GM23248 (cell line): ENCODE measurements at regions not wholly inside any gene's neighbourhood (a gene's known extent, or its start where the extent isn't known, plus 50 kb on each side); places are given as distances from the start of the nearest gene placed in this dataset.
A peak's percentile ranks its signal among the peaks of the same experiment; 100 is the strongest.

Source experiments
- DNase-seq: peaks from one replicate; pipeline ENCODE4 v3.0.0-alpha.2; 2015
- H2AFZ ChIP-seq: fragments of 200-600 bp; sonication (generic); 2 replicates; pipeline ENCODE4 v1.6.1; 2016; ENCODE audit warnings: antibody characterized with exemption
- H3F3A ChIP-seq: fragments of 200-600 bp; sonication (generic); 2 replicates; pipeline ENCODE4 v1.6.1; 2016; ENCODE audit warnings: mild to moderate bottlenecking, antibody characterized with exemption, mixed run types; ENCODE audit not compliant: insufficient read depth
- H3K27ac ChIP-seq: fragments of 200-600 bp; sonication (generic); 2 replicates; pipeline ENCODE4 v1.5.1; 2016; ENCODE audit warnings: mild to moderate bottlenecking
- H3K27me3 ChIP-seq: fragments of 200-600 bp; sonication (generic); replicated peaks from 2 replicates; pipeline ENCODE4 v1.6.1; 2016; ENCODE audit warnings: mild to moderate bottlenecking; ENCODE audit not compliant: insufficient read depth
- H3K36me3 ChIP-seq: fragments of 200-600 bp; sonication (generic); 2 replicates; pipeline ENCODE4 v1.6.1; 2016; ENCODE audit warnings: low read depth, mild to moderate bottlenecking
- H3K4me1 ChIP-seq: fragments of 200-600 bp; sonication (generic); 2 replicates; pipeline ENCODE4 v1.6.1; 2016; ENCODE audit warnings: mild to moderate bottlenecking; ENCODE audit not compliant: insufficient read depth
- H3K4me2 ChIP-seq: fragments of 200-600 bp; sonication (generic); one replicate; pipeline ENCODE4 v1.6.1; 2016; ENCODE audit warnings: mild to moderate bottlenecking; ENCODE audit not compliant: unreplicated experiment
- H3K4me3 ChIP-seq: fragments of 200-600 bp; sonication (generic); 2 replicates; pipeline ENCODE4 v1.5.1; 2016; ENCODE audit warnings: mild to moderate bottlenecking
- H3K79me2 ChIP-seq: fragments of 200-600 bp; sonication (generic); 2 replicates; pipeline ENCODE4 v1.6.1; 2016; ENCODE audit warnings: mild to moderate bottlenecking; ENCODE audit not compliant: insufficient read depth
- H3K9ac ChIP-seq: fragments of 200-600 bp; sonication (generic); 2 replicates; pipeline ENCODE4 v1.6.1; 2016; ENCODE audit warnings: mild to moderate bottlenecking
- H3K9me2 ChIP-seq: fragments of 200-600 bp; sonication (generic); 2 replicates; pipeline ENCODE4 v1.6.1; 2016; ENCODE audit warnings: mixed run types, mild to moderate bottlenecking, moderate library complexity; ENCODE audit not compliant: insufficient read depth
- H3K9me3 ChIP-seq: fragments of 200-600 bp; sonication (generic); one replicate; pipeline ENCODE4 v1.6.1; 2017; ENCODE audit warnings: low read depth
- H4K20me1 ChIP-seq: fragments of 200-600 bp; sonication (generic); 2 replicates; pipeline ENCODE4 v1.6.0; 2016; ENCODE audit not compliant: insufficient read depth
- EZH2 ChIP-seq: fragments of 200-600 bp; sonication (generic); IDR thresholded peaks from 2 replicates; pipeline ENCODE4 v1.6.1; 2018; ENCODE audit warnings: antibody characterized with exemption, mild to moderate bottlenecking; ENCODE audit not compliant: insufficient read depth, poor library complexity, severe bottlenecking
- EZH2phosphoT487 ChIP-seq: fragments of 200-600 bp; sonication (generic); IDR thresholded peaks from 2 replicates; pipeline ENCODE4 v1.6.1; 2018; ENCODE audit warnings: antibody characterized with exemption, moderate library complexity, mild to moderate bottlenecking, low read depth; ENCODE audit not compliant: insufficient read depth
- WGBS, 2 experiments: methylation state at CpG; one replicate each; pipeline ENCODE4 v1.1.6; 2015 to 2017; ENCODE audit warnings: low lambda C conversion rate in 2 of 2, low coverage in 1 of 2; ENCODE audit errors: missing lambda C conversion rate in 2 of 2; 5-methylcytosine and 5-hydroxymethylcytosine counted together
- in situ Hi-C: fragments of 300-500 bp; cut with MboI; formaldehyde crosslinking; loops from 2 replicates; pipeline ENCODE4 v1.15.0; 2020

GRCh38 chr3:27883266-27883665, 161.1 kb upstream of the EOMES start:
- H3K4me1 ChIP-seq = no peaks in the 10 kb centered on the region
- no peak for DNase-seq
- in situ Hi-C loops = no loop called here
- H3K27ac ChIP-seq = no peak overlapping the region
- no peaks in the 10 kb centered on the region for H3K79me2 ChIP-seq
- 0 out of 2 replicates have a peak, but pooled peaks cover 13% of the 10 kb centered on the region for H3K27me3 ChIP-seq
- H2AFZ ChIP-seq = no peak overlapping the region
- H3K36me3 ChIP-seq = no peaks in the 10 kb centered on the region
- H3K4me3 ChIP-seq = no peak overlapping the region
- WGBS, 2 experiments = 79 to 87% methylated on average over 1 of the region's 1 CpG
- no peaks in the 10 kb centered on the region for H3K9me2 ChIP-seq
- no peaks in the 10 kb centered on the region for H4K20me1 ChIP-seq
- TF ChIP-seq EZH2phosphoT487 (no peak), EZH2 (no peak)
- no peak overlapping the region for H3K9ac ChIP-seq
- H3F3A ChIP-seq = no peaks in the 10 kb centered on the region
- H3K9me3 ChIP-seq = no peaks in the 10 kb centered on the region
- no peak overlapping the region for H3K4me2 ChIP-seq

- H3K9me2 ChIP-seq = no peaks in the 10 kb centered on the region
- no peak overlapping the region for H3K27ac ChIP-seq
- H3K4me3 ChIP-seq = no peak overlapping the region
- no peaks in the 10 kb centered on the region for H3K79me2 ChIP-seq
- no peak for DNase-seq
- WGBS, 2 experiments = 0 to 5% methylated on average over 1 of the region's 1 CpG
- H3K27me3 ChIP-seq = 0 out of 2 replicates have a peak, but pooled peaks cover 13% of the 10 kb centered on the region
- in situ Hi-C loops = no loop called here
- no peaks in the 10 kb centered on the region for H3K4me1 ChIP-seq
- no peaks in the 10 kb centered on the region for H3K9me3 ChIP-seq
- no peak overlapping the region for H2AFZ ChIP-seq
- H4K20me1 ChIP-seq = no peaks in the 10 kb centered on the region
- H3F3A ChIP-seq = no peaks in the 10 kb centered on the region
- no peaks in the 10 kb centered on the region for H3K36me3 ChIP-seq
- TF ChIP-seq EZH2 = no peak
- no peak for TF ChIP-seq EZH2phosphoT487
- no peak overlapping the region for H3K9ac ChIP-seq
- no peak overlapping the region for H3K4me2 ChIP-seq
These were observed 163.5 kb upstream of the EOMES start for GRCh38 chr3:27885641-27886040.

GRCh38 chr3:27888562-27888961, 166.4 kb upstream of the EOMES start:
- Histone ChIP-seq H4K20me1 (no peaks in the 10 kb centered on the region), H3K27ac (no peak overlapping the region), H3K4me2 (no peak overlapping the region), H3K9ac (no peak overlapping the region), H3K4me3 (no peak overlapping the region), H3K79me2 (no peaks in the 10 kb centered on the region), H2AFZ (no peak overlapping the region), H3K27me3 (0 out of 2 replicates have a peak, but pooled peaks cover 13% of the 10 kb centered on the region), H3F3A (no peaks in the 10 kb centered on the region), H3K9me3 (no peaks in the 10 kb centered on the region), H3K4me1 (no peaks in the 10 kb centered on the region), H3K36me3 (no peaks in the 10 kb centered on the region), H3K9me2 (no peaks in the 10 kb centered on the region)
- WGBS, 2 experiments = 9 to 16% methylated on average over 2 of the region's 2 CpGs
- in situ Hi-C loops = no loop called here
- peak; percentile 3 for DNase-seq
- TF ChIP-seq EZH2 (no peak), EZH2phosphoT487 (no peak)

GRCh38 chr3:27889745-27890144, 167.6 kb upstream of the EOMES start:
- Histone ChIP-seq H3K4me1 (no peaks in the 10 kb centered on the region), H3K27me3 (0 out of 2 replicates have a peak, but pooled peaks cover 10% of the 10 kb centered on the region), H3K4me2 (no peak overlapping the region), H4K20me1 (no peaks in the 10 kb centered on the region), H3K9ac (no peak overlapping the region), H3F3A (no peaks in the 10 kb centered on the region), H3K36me3 (no peaks in the 10 kb centered on the region), H3K27ac (no peak overlapping the region), H3K79me2 (no peaks in the 10 kb centered on the region), H3K9me3 (no peaks in the 10 kb centered on the region), H3K4me3 (no peak overlapping the region), H3K9me2 (no peaks in the 10 kb centered on the region; the same call in 1 of the 2 replicates), H2AFZ (no peak overlapping the region)
- 55 to 71% methylated on average over 4 of the region's 4 CpGs for WGBS, 2 experiments
- no peak for TF ChIP-seq EZH2
- no peak for TF ChIP-seq EZH2phosphoT487
- no peak for DNase-seq
- in situ Hi-C loops = no loop called here

- Histone ChIP-seq H3K4me2 (no peak overlapping the region), H3K36me3 (no peaks in the 10 kb centered on the region), H3K9me3 (no peaks in the 10 kb centered on the region), H3K27me3 (no peaks in the 10 kb centered on the region), H3K79me2 (no peaks in the 10 kb centered on the region), H4K20me1 (no peaks in the 10 kb centered on the region), H3F3A (no peaks in the 10 kb centered on the region), H3K4me3 (no peak overlapping the region), H2AFZ (no peak overlapping the region), H3K27ac (no peak overlapping the region), H3K4me1 (no peaks in the 10 kb centered on the region), H3K9ac (no peak overlapping the region), H3K9me2 (no peaks in the 10 kb centered on the region)
- TF ChIP-seq EZH2phosphoT487 = no peak
- no peak for TF ChIP-seq EZH2
- in situ Hi-C loops = no loop called here
- DNase-seq = no peak
- 80 to 85% methylated on average over 2 of the region's 2 CpGs for WGBS, 2 experiments
These were observed 178.2 kb upstream of the EOMES start for GRCh38 chr3:27900316-27900715.
